Neuronal stem cell (in vitro differentiated cells): ENCODE measurements at regions not wholly inside any gene's neighbourhood (a gene's known extent, or its start where the extent isn't known, plus 50 kb on each side); places are given as distances from the start of the nearest gene placed in this dataset.

ENCODE experiments used
- DNase-seq: peaks from one replicate; pipeline ENCODE4 v3.0.0-alpha.2; 2013; ENCODE audit warnings: low spot score
- H2AFZ ChIP-seq: one replicate; pipeline ENCODE4 v1.6.1; 2013; ENCODE audit warnings: mild to moderate bottlenecking, low read length, inconsistent platforms
- H2AK5ac ChIP-seq: 2 replicates; pipeline ENCODE4 v1.6.1; 2013; ENCODE audit warnings: low read depth, mild to moderate bottlenecking, inconsistent platforms, low read length, moderate library complexity, mixed read lengths
- H2BK120ac ChIP-seq: 2 replicates; pipeline ENCODE4 v1.6.1; 2013; ENCODE audit warnings: low read depth, mild to moderate bottlenecking, inconsistent platforms, low read length, moderate library complexity, mixed read lengths
- H2BK12ac ChIP-seq: one replicate; pipeline ENCODE4 v1.6.1; 2013; ENCODE audit warnings: low read length, inconsistent platforms
- H2BK15ac ChIP-seq: 2 replicates; pipeline ENCODE4 v1.6.1; 2013; ENCODE audit warnings: mild to moderate bottlenecking, low read length, inconsistent platforms, mixed read lengths
- H2BK5ac ChIP-seq: one replicate; pipeline ENCODE4 v1.6.1; 2013; ENCODE audit warnings: inconsistent platforms, mild to moderate bottlenecking, low read length, moderate library complexity
- H3K14ac ChIP-seq: one replicate; pipeline ENCODE4 v1.6.1; 2013; ENCODE audit warnings: low read length, inconsistent platforms
- H3K18ac ChIP-seq: 2 replicates; pipeline ENCODE4 v1.6.1; 2013; ENCODE audit warnings: low read length, inconsistent platforms
- H3K23ac ChIP-seq: 2 replicates; pipeline ENCODE4 v1.6.1; 2013; ENCODE audit warnings: low read depth, mild to moderate bottlenecking, mixed read lengths, low read length, inconsistent platforms; ENCODE audit not compliant: poor library complexity
- H3K27ac ChIP-seq: replicated peaks from 3 replicates; pipeline ENCODE4 v1.5.1; 2013; ENCODE audit warnings: low read length, inconsistent platforms
- H3K27me3 ChIP-seq, 3 experiments: 2 replicates each; pipeline ENCODE4 v1.6.1; 2013; ENCODE audit warnings: low read length in 3 of 3, mild to moderate bottlenecking in 2 of 3, inconsistent platforms in 1 of 3, low read depth in 1 of 3, mixed read lengths in 1 of 3, moderate library complexity in 1 of 3; ENCODE audit not compliant: control insufficient read depth in 3 of 3, insufficient read depth in 3 of 3
- H3K36me3 ChIP-seq, 2 donors: replicated peaks in 1 of 2; 2 replicates each; pipeline ENCODE4 v1.6.1; 2013; ENCODE audit warnings: low read length in 2 of 2; ENCODE audit not compliant: control insufficient read depth in 2 of 2, insufficient read depth in 2 of 2
- H3K4ac ChIP-seq: 2 replicates; pipeline ENCODE4 v1.6.1; 2013; ENCODE audit warnings: inconsistent platforms, mild to moderate bottlenecking, low read length, moderate library complexity
- H3K4me1 ChIP-seq, 2 donors: 1 replicate in 1 of 2; 2 replicates in 1 of 2; pipeline ENCODE4 v1.6.1; 2013; ENCODE audit warnings: low read length in 2 of 2, low read depth in 1 of 2; ENCODE audit not compliant: control insufficient read depth in 2 of 2, insufficient read depth in 1 of 2
- H3K4me2 ChIP-seq: one replicate; pipeline ENCODE4 v1.6.1; 2013; ENCODE audit warnings: mild to moderate bottlenecking, low read length, inconsistent platforms; ENCODE audit not compliant: insufficient read depth, poor library complexity, severe bottlenecking
- H3K4me3 ChIP-seq, 2 donors: 2 replicates each; pipeline ENCODE4 v1.5.1; 2013; ENCODE audit warnings: low read length in 2 of 2, mild to moderate bottlenecking in 2 of 2, inconsistent platforms in 1 of 2, moderate library complexity in 1 of 2
- H3K79me1 ChIP-seq: one replicate; pipeline ENCODE4 v1.6.1; 2013; ENCODE audit warnings: low read depth, mild to moderate bottlenecking, inconsistent platforms, low read length, moderate library complexity
- H3K9ac ChIP-seq: one replicate; pipeline ENCODE4 v1.6.1; 2013; ENCODE audit warnings: mild to moderate bottlenecking, low read depth, low read length, inconsistent platforms; ENCODE audit not compliant: poor library complexity
- H3K9me3 ChIP-seq, 2 donors: replicated peaks in 1 of 2; 2 replicates each; pipeline versions ENCODE3 to v1.6.1; 2013; ENCODE audit warnings: low read length in 2 of 2, mild to moderate bottlenecking in 2 of 2, inconsistent platforms in 1 of 2, low read depth in 1 of 2, mixed read lengths in 1 of 2, moderate library complexity in 1 of 2; ENCODE audit not compliant: control insufficient read depth in 2 of 2, insufficient read depth in 1 of 2
- H4K8ac ChIP-seq: one replicate; pipeline ENCODE4 v1.6.1; 2013; ENCODE audit warnings: low read depth, mild to moderate bottlenecking, inconsistent platforms, low read length, moderate library complexity
- H4K91ac ChIP-seq: one replicate; pipeline ENCODE4 v1.6.1; 2013; ENCODE audit warnings: low read length, low read depth, mild to moderate bottlenecking, inconsistent platforms; ENCODE audit not compliant: poor library complexity
- WGBS, 2 donors: extraction: QIAGEN DNeasy Blood & Tissue Kit; methylation state at CpG; one replicate each; pipeline ENCODE4 v1.1.7; 2013; ENCODE audit warnings: missing lambda C conversion rate in 2 of 2, mixed read lengths in 1 of 2; ENCODE audit not compliant: insufficient read length in 2 of 2, insufficient replicate concordance in 1 of 2; ENCODE audit errors: extremely low coverage in 2 of 2; 5-methylcytosine and 5-hydroxymethylcytosine counted together

- Histone ChIP-seq H3K9ac (no peak overlapping the region), H2BK5ac (no peak overlapping the region), H3K27me3 (no peaks in the 10 kb centered on the region), H3K23ac (no peak overlapping the region), H2BK120ac (no peak overlapping the region), H2AFZ (no peak overlapping the region), H3K4me2 (no peak overlapping the region), H2BK15ac (no peak overlapping the region), H4K91ac (no peak overlapping the region), H3K4ac (no peak overlapping the region), H3K14ac (no peak overlapping the region), H3K18ac (no peak overlapping the region), H3K4me3 (no peak overlapping the region), H3K27ac (no peak overlapping the region), H2AK5ac (no peak overlapping the region), H3K79me1 (no peaks in the 10 kb centered on the region), H3K9me3 (no peaks in the 10 kb centered on the region), H4K8ac (no peak overlapping the region), H3K36me3 (no peaks in the 10 kb centered on the region), H3K4me1 (no peaks in the 10 kb centered on the region), H2BK12ac (no peak overlapping the region)
- no CpG with 5 or more reads among the region's 5 CpGs for WGBS, 2 donors
- DNase-seq = no peak
Measured at GRCh38 chr13:54004026-54004699, 975.5 kb downstream of the OLFM4 start.

DNA sequence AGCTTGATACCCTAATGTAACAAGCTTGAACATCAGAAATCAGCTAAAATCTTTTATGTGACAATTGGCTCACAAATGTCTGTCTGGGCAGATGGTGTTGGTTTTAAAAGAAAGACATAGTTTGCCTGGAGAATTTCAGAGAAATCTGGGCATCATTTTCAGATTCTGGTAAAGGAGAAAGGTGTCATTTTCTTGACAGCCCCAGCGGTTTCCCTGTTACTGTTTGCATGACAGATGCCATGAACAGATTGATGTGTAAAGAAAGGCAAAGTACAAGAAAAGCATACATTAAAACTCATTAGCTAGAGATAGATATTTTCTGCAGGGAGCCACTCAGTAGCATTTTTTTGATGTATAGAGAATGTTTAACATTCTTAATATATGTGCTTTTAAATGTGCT lies 987.9 kb downstream of the OLFM4 start:
- Histone ChIP-seq H3K23ac (no peak overlapping the region), H2BK5ac (no peak overlapping the region), H4K8ac (no peak overlapping the region), H3K79me1 (no peaks in the 10 kb centered on the region), H2BK120ac (no peak overlapping the region), H4K91ac (no peak overlapping the region), H3K4ac (no peak overlapping the region), H3K27ac (no peak overlapping the region), H3K4me1 (no peaks in the 10 kb centered on the region), H3K27me3 (no peaks in the 10 kb centered on the region), H3K9ac (no peak overlapping the region), H3K36me3 (no peaks in the 10 kb centered on the region), H3K4me2 (no peak overlapping the region), H3K9me3 (no peaks in the 10 kb centered on the region), H2BK12ac (no peak overlapping the region), H3K4me3 (no peak overlapping the region), H2AFZ (no peak overlapping the region), H2BK15ac (no peak overlapping the region), H3K14ac (no peak overlapping the region), H2AK5ac (no peak overlapping the region), H3K18ac (no peak overlapping the region)
- DNase-seq = no peak
- WGBS, 2 donors = no CpG with 5 or more reads among the region's 1 CpG

DNA sequence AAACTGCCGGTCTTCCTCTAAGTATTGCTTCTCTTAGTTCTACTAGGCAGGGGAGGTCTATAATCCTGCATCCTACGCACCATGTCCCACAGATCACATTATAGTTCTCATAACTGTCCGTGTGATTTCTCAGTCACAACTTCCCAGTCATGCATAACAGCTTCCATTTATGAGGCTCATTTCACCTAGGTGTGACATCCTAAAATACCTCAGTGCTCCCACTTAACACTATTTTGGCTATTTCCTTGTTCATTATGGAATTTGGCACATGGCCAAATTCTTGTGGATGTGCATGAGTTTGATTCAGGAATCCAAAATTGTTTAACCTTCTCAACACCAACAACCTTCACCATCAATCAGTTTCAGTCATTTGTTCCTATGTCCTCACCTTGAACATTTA lies 989.9 kb downstream of the OLFM4 start:
- Histone ChIP-seq H2AK5ac (no peak overlapping the region), H3K18ac (no peak overlapping the region), H3K14ac (no peak overlapping the region), H2BK12ac (no peak overlapping the region), H3K27me3 (no peaks in the 10 kb centered on the region), H3K36me3 (no peaks in the 10 kb centered on the region), H2AFZ (no peak overlapping the region), H3K4me2 (no peak overlapping the region), H3K27ac (no peak overlapping the region), H3K4me1 (no peaks in the 10 kb centered on the region), H3K4ac (no peak overlapping the region), H2BK15ac (no peak overlapping the region), H2BK5ac (no peak overlapping the region), H3K4me3 (no peak overlapping the region), H3K9me3 (no peaks in the 10 kb centered on the region), H4K8ac (no peak overlapping the region), H3K23ac (no peak overlapping the region), H3K9ac (no peak overlapping the region), H4K91ac (no peak overlapping the region), H3K79me1 (no peaks in the 10 kb centered on the region), H2BK120ac (no peak overlapping the region)
- WGBS, 2 donors = no CpG with 5 or more reads among the region's 3 CpGs
- DNase-seq = no peak

DNA sequence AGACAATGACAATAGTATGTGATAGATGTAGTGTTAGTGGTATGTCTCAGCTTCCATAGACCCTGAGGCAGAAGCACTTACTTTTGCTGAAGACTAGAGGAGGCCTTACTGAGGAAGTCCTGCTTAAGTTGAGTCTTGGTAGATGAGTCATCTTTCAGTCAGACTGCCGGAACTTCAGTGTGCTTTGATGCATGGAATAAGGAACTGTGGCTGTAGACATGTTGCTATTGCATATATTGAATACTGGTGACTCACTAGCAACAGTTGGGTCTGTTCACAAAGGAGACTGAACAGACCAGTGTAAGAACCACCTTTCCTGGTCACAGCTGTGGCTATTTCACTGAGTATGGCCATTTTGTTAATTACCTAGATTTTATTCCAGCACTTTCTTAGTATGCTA lies 1000.6 kb downstream of the OLFM4 start:
- no peak overlapping the region for H3K4me3 ChIP-seq
- H3K14ac ChIP-seq = no peak overlapping the region
- no peak overlapping the region for H3K9ac ChIP-seq
- peak overlapping the region; percentile 77 for H2AFZ ChIP-seq
- peaks cover 1 to 5% of the 10 kb centered on the region in 2 donors for H3K4me1 ChIP-seq
- no peak overlapping the region for H4K91ac ChIP-seq
- H2BK120ac ChIP-seq = no peak overlapping the region
- peak; percentile 2 for DNase-seq
- H3K4ac ChIP-seq = no peak overlapping the region
- H3K18ac ChIP-seq = no peak overlapping the region
- peaks cover under 1 to 15% of the 10 kb centered on the region in 2 donors for H3K9me3 ChIP-seq
- H3K79me1 ChIP-seq = no peaks in the 10 kb centered on the region
- H2AK5ac ChIP-seq = no peak overlapping the region
- H3K4me2 ChIP-seq = no peak overlapping the region
- no peak overlapping the region for H2BK12ac ChIP-seq
- no CpG with 5 or more reads among the region's 1 CpG for WGBS, 2 donors
- no peak overlapping the region for H4K8ac ChIP-seq
- H3K23ac ChIP-seq = no peak overlapping the region
- H3K27me3 ChIP-seq = no peaks in the 10 kb centered on the region
- no peak overlapping the region for H2BK15ac ChIP-seq
- H3K36me3 ChIP-seq = no peaks in the 10 kb centered on the region
- no peak overlapping the region for H3K27ac ChIP-seq
- H2BK5ac ChIP-seq = no peak overlapping the region
